CD4-positive, alpha-beta T cell treated with Interleukin-4 for 1 hour (primary cell): ENCODE measurements at regions not wholly inside any gene's neighbourhood (a gene's known extent, or its start where the extent isn't known, plus 50 kb on each side); places are given as distances from the start of the nearest gene placed in this dataset.

Experiments
- DNase-seq, 2 donors: peaks; one replicate each; pipeline ENCODE4 v3.0.0-alpha.2; 2020 to 2022

DNA sequence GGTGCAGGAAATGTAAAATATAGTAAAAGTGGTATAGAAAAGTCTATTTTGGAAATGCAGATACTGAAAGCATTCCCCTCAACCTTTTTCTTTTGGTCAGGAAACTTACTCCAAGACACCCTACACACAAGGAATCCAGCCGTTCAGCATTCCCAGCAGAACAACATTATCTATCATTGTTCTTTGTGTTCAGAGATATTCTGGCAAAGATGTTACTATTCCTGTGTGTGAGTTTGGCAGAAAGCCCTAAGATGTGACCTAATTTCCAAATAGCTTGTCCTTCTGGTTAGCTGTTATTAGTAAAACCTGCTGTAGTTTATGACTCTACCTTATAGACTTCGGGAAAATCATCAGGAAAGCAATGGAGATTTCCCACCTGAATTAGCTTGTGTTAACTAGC lies 78.1 kb upstream of the PELI1 start:
- DNase-seq, result no peak

DNA sequence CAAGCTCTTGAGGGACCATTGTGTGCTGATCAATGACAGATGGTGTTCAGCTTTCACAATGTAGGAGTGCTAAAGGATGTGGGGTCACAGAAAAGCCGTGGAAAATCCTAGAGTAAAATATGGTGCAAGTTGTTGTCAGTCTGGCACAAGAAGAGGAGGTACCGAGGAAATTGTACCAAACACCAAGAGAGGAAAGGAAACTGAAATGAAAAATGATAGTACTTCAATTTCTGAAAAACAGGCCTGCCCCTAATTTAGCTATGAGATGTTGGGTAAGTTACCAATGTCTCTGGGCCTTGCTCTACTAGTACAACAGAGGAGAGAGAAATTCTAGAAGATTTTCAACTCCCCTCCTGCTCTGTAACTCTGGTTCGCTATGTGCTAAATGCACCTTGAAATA lies 78.8 kb upstream of the PELI1 start:
- no peak for DNase-seq

DNA sequence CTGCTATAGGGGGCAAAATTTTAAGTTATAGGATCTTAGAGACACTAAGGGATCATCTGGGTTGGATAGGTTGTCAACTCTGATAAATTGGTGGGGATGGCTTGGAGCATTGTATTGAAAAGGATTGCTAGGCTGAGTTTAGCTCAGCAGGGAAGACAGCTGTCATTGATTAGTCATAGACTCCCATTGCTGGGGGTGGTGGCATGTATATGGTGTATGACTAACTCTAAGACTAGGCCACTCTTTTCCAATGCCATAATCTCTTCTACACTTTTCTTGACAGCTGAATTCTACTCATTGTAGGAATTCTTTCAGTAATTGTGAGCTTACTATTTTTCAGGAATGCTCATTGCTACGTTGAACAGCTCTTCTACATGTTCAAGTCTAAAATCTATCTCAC lies 81.3 kb upstream of the PELI1 start:
- DNase-seq, result no peak

- no peak for DNase-seq
These were observed 82.4 kb upstream of the PELI1 start for GRCh38 chr2:64226611-64227010.

GRCh38 chr2:64227603-64228125 lies 83.4 kb upstream of the PELI1 start:
- DNase-seq, result no peak

DNA sequence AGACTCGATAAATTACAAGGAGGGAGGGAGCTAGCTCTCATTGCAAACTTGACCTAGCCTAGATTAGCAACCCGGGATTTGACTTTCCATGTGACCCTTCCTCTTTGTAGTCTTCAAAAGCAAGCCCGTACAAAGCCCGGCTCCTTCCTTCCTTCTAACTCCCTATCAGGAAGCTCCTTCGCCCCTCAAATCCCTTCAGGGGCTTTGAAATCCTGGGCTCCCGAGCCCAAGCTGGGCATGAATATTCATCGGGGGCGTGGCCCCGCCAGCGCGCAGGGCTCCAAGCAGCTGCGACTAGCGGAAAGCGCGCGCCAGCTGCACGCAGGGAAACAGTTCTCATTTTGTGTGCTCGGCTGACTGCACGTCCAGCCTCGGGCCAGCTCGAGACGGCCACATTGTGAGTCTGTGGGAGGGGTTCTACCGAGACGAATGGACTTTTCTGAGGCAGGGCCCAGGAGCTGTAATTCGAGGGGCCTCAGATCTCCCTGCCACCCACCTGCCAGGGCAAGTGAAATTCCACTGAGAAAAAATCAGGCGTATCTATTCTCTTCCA lies 84.0 kb upstream of the PELI1 start:
- DNase-seq, result peak; percentile 54 to 66

- DNase-seq, result no peak
These were observed 84.7 kb upstream of the PELI1 start for GRCh38 chr2:64228918-64229317.

DNA sequence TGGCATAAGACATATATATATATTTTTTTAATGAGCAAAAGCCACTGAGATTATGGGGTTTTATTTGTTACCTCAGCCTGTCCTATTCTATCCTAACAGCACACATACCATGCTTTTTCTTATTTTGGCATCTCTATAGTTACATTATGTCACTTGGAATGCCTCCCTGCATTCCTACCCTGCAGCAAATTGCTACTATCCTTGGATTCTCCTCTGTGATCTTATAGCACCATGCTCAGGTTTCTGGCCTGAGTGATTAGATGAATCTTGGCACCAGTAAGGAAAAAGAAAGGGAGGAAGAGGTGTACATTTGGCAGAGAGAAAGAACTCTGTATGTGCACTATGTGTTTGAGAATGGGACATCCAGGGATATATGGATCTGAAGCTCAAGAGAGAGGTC lies 86.3 kb upstream of the PELI1 start:
- no peak for DNase-seq

- no peak for DNase-seq
These were observed 88.0 kb upstream of the PELI1 start for GRCh38 chr2:64232266-64232665.

- DNase-seq, result no peak
These were observed 89.2 kb upstream of the PELI1 start for GRCh38 chr2:64233376-64233922.

DNA sequence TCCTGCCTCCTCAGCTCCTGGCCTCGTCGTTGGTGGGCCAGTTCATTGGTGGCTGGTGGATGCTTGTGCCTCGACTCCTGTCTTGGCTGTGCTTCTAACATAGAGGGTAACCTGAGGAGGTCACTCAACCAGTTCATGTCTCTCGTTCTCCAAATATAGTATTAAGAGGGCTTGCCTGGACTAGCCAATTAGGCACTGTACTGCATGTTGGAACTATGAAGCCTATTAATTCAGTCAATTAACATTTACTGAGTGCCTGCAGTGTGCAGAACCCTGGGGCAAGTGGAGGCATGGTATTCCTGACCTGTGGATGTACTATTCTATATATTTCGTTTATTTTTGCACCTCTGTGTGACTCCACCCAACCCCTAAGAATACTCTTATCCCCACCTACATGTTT lies 89.9 kb upstream of the PELI1 start:
- no peak for DNase-seq

- no peak for DNase-seq
These were observed 90.6 kb upstream of the PELI1 start for GRCh38 chr2:64234785-64235184.

DNA sequence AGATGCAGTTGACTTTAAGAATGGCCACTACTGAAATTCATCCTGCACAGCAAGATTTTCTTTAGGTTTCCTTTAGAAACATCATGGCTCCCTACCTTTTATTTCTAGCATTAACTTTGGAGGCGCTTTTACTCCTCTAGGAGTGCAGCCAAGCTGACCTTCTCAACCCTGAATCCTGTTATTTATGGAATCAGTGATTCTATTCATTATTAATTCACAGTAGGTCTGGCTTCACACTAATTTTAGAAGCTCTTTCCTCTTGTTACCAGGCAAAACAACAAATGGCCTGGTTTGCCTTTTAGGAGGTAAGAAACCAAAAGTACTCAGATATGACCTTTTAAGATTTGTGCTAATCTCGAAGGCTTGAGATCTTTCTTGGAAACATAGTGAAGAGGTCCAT lies 93.0 kb upstream of the PELI1 start:
- DNase-seq, result no peak

- no peak for DNase-seq
These were observed 94.6 kb upstream of the PELI1 start for GRCh38 chr2:64238799-64239198.

- no peak for DNase-seq
These were observed 99.1 kb upstream of the PELI1 start for GRCh38 chr2:64243081-64244036.

GRCh38 chr2:64244037-64244416 lies 99.8 kb upstream of the PELI1 start:
- no peak for DNase-seq

GRCh38 chr2:64245631-64246030 lies 101.4 kb upstream of the PELI1 start:
- DNase-seq, result no peak

DNA sequence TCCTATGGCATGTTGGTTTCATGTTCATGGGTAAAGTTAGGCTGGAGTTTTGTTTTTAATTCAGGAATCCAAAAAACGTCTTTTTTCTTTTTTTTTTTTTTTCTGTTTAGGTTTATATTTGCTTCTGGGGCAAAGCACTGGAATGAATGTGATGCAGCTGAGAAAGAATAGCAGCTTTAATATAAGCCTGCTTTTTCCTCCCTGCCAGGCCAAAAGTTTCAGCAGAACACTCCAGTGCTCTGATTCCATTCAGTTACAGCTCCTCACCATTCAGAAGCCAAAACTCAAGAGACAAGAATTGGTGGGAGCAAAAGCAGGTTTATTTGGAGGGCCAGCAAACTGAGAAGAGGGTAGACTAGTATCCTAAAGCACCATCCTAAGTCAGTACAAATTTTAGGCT lies 102.7 kb upstream of the PELI1 start:
- no peak for DNase-seq

GRCh38 chr2:64249426-64249825 lies 105.2 kb upstream of the PELI1 start:
- DNase-seq, result no peak

- no peak for DNase-seq
These were observed 105.8 kb upstream of the PELI1 start for GRCh38 chr2:64250063-64250462.

GRCh38 chr2:64250751-64251423 lies 106.7 kb upstream of the PELI1 start:
- no peak for DNase-seq

DNA sequence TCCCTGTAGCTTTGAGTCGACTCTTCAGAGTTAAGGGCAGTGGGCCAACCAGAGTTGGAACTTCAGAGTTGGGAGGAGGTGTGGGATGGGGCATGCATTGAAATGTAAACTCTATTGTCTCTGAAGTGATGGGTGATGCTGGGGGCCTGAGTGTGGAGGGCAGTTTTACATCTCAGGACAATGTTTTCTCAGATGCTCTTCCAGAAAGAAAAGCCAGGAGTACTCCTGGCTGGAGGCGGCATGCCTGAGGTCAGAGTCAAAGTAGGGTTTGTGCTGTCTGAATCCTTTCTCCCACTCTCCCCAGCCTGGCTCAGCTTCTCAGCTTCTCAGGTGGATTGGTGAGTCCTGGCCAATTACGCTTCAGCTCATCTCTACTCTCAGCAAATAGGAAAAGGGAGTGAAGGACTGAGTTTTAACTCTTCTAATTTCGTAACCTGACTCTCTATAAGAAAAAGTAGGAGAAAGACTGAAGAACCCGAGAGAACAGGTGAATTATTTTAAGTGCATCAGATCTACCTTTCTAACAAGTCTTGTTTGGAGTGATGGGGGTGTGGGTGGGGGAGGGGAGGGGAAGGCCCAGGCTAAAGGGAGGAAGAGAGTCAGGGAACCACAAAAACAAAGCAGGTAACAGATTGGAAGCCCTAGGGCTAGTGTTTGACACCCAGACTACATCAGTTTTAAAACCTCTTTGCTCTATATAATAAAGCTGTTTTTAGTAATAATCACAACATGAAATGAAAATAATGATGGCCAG lies 107.5 kb upstream of the PELI1 start:
- no peak for DNase-seq
